Osteoblast (primary cell): ENCODE measurements at regions not wholly inside any gene's neighbourhood (a gene's known extent, or its start where the extent isn't known, plus 50 kb on each side); places are given as distances from the start of the nearest gene placed in this dataset.

ENCODE experiments used
- DNase-seq: peaks from one replicate; pipeline ENCODE4 v3.0.0; 2011; ENCODE audit warnings: low spot score, mixed read lengths; ENCODE audit not compliant: insufficient read length; ENCODE audit errors: missing footprints
- H2AFZ ChIP-seq: 2 replicates; pipeline ENCODE4 v1.6.0; 2011; ENCODE audit warnings: mild to moderate bottlenecking, low read length
- H3K27ac ChIP-seq: 2 replicates; pipeline ENCODE4 v1.5.1; 2011; ENCODE audit warnings: mild to moderate bottlenecking, low read depth, low read length, moderate library complexity
- H3K27me3 ChIP-seq: 2 replicates; pipeline ENCODE4 v1.6.0; 2012; ENCODE audit warnings: mild to moderate bottlenecking, control low read depth, inconsistent platforms, low read length, moderate library complexity; ENCODE audit not compliant: insufficient read depth
- H3K36me3 ChIP-seq: 2 replicates; pipeline ENCODE4 v1.5.1; 2011; ENCODE audit warnings: mild to moderate bottlenecking, low read length, control low read depth, moderate library complexity; ENCODE audit not compliant: insufficient read depth
- H3K4me1 ChIP-seq: 2 replicates; pipeline ENCODE4 v1.5.1; 2011; ENCODE audit warnings: mild to moderate bottlenecking, low read length, control low read depth, moderate library complexity; ENCODE audit not compliant: insufficient read depth
- H3K4me2 ChIP-seq: 2 replicates; pipeline ENCODE4 v1.6.0; 2011; ENCODE audit warnings: mild to moderate bottlenecking, low read length; ENCODE audit not compliant: insufficient read depth
- H3K4me3 ChIP-seq: fragments of 200-600 bp; sonication (generic); 3 replicates; pipeline ENCODE4 v1.5.1; 2012; ENCODE audit warnings: mild to moderate bottlenecking, low read length, inconsistent platforms; ENCODE audit not compliant: insufficient read depth
- H3K79me2 ChIP-seq: 2 replicates; pipeline ENCODE4 v1.6.0; 2012; ENCODE audit warnings: mild to moderate bottlenecking, low read length, control low read depth, inconsistent platforms; ENCODE audit not compliant: insufficient read depth
- H3K9me3 ChIP-seq: 2 replicates; pipeline ENCODE4 v1.5.1; 2011; ENCODE audit warnings: low read depth, low read length, control low read depth
- H4K20me1 ChIP-seq: 2 replicates; pipeline ENCODE4 v1.6.0; 2012; ENCODE audit warnings: mild to moderate bottlenecking, low read length, control low read depth; ENCODE audit not compliant: insufficient read depth
- TF ChIP-seq, protein P1 (sequence below): IDR thresholded peaks from 2 replicates; pipeline ENCODE4 v1.5.1; 2011; ENCODE audit warnings: mild to moderate bottlenecking, low read depth, low read length, moderate library complexity; ENCODE audit errors: extremely low read depth

DNA sequence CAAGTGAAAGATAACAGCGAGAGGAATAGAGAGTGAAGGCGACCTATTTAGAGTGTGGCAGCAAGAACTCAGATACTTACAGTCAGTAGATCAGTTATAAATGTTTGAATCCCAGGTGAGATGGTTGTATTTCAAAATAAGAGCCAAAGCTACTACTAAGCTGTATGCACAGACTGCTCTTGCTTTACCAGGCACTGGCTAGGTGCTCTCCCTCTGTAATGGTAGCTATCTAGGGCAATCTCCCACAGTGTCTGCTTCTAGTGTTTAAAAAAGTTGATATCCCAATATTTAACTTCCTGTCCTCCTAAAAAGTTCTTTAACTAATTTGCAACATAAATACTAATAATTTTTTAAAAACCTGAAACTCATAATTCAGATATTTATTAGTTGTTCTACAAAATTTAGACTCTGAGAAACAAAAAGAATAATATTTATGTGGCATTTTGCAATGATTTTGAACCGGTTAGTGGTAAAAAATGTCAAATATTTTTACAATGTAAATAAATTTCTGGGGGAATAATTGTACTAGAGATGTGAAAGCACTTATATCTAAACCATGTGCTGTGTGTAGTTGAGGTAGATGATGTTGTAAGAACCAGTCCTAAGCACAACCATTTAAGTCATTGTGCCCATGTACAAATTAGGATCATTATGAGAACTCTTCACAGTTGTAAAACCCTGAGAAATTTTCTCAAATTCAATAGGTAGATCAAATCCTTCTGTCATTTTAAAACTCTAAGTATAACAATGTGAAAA, 349.3 kb upstream of the SEMA3D start:
- Histone ChIP-seq H3K36me3 (no peaks in the 10 kb centered on the region), H3K27me3 (no peaks in the 10 kb centered on the region), H4K20me1 (no peaks in the 10 kb centered on the region), H3K79me2 (no peaks in the 10 kb centered on the region), H3K4me3 (no peak overlapping the region), H3K4me1 (no peaks in the 10 kb centered on the region), H3K27ac (no peak overlapping the region), H2AFZ (no peak overlapping the region), H3K9me3 (no peaks in the 10 kb centered on the region), H3K4me2 (no peak overlapping the region)
- TF ChIP-seq, protein P1, sequence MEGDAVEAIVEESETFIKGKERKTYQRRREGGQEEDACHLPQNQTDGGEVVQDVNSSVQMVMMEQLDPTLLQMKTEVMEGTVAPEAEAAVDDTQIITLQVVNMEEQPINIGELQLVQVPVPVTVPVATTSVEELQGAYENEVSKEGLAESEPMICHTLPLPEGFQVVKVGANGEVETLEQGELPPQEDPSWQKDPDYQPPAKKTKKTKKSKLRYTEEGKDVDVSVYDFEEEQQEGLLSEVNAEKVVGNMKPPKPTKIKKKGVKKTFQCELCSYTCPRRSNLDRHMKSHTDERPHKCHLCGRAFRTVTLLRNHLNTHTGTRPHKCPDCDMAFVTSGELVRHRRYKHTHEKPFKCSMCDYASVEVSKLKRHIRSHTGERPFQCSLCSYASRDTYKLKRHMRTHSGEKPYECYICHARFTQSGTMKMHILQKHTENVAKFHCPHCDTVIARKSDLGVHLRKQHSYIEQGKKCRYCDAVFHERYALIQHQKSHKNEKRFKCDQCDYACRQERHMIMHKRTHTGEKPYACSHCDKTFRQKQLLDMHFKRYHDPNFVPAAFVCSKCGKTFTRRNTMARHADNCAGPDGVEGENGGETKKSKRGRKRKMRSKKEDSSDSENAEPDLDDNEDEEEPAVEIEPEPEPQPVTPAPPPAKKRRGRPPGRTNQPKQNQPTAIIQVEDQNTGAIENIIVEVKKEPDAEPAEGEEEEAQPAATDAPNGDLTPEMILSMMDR = no peak
- no peak for DNase-seq

DNA sequence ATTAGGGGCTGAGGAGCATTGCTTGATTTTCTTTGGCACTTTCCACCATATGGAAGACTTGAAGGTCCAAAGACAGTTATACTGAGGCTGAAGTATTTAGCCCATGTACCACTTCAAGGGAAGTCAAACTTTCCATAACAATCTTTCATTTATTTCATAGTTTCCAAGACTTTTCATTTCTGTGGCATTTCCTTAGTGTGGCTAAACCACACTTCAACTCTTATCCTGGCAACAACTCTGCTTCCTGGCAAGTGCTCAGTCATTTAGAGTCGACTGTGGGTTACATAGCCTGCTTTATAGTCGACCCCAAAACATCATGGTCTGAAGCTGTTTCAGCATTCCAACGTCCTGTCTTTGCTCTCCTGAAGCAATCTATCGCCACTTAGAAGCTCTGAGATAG, 343.0 kb upstream of the SEMA3D start:
- Histone ChIP-seq H3K4me2 (no peak overlapping the region), H3K27me3 (no peaks in the 10 kb centered on the region)

DNA sequence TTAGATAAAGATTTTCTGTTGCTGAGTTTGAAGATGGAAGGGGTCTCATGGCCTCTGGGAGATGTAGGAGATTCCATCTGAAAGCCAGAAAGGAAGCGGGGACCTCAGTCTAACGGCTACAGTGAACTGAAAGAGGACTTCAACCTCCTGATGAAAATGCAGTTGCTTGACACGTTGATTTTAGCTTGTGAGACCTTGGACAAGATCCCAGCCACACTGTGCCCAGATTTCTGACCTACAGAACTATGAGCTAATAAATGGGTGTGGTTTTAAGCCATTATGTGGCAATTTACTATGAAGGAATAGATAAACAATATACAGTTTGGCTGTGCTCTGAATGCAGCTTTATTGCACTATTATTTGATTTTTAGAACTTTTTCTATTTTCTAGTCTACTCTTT, 342.3 kb upstream of the SEMA3D start:
- H3K27ac ChIP-seq = no peak overlapping the region
- TF ChIP-seq, protein P1 = no peak
- peaks cover 6% of the 10 kb centered on the region for H3K4me1 ChIP-seq
- no peaks in the 10 kb centered on the region for H3K79me2 ChIP-seq
- H3K9me3 ChIP-seq = no peaks in the 10 kb centered on the region
- no peak overlapping the region for H3K4me2 ChIP-seq
- H3K4me3 ChIP-seq = no peak overlapping the region
- H3K36me3 ChIP-seq = no peaks in the 10 kb centered on the region
- no peak overlapping the region for H2AFZ ChIP-seq
- no peaks in the 10 kb centered on the region for H4K20me1 ChIP-seq
- no peak for DNase-seq
- H3K27me3 ChIP-seq = no peaks in the 10 kb centered on the region

More for the DNA sequence above, 343.0 kb upstream of the SEMA3D start:
- H3K4me3 ChIP-seq = no peak overlapping the region
- no peak for DNase-seq
- no peak overlapping the region for H3K27ac ChIP-seq
- H4K20me1 ChIP-seq = no peaks in the 10 kb centered on the region
- peaks cover 6% of the 10 kb centered on the region for H3K4me1 ChIP-seq
- no peaks in the 10 kb centered on the region for H3K79me2 ChIP-seq
- no peaks in the 10 kb centered on the region for H3K36me3 ChIP-seq
- TF ChIP-seq, protein P1 = no peak
- H2AFZ ChIP-seq = no peak overlapping the region
- H3K9me3 ChIP-seq = no peaks in the 10 kb centered on the region

DNA sequence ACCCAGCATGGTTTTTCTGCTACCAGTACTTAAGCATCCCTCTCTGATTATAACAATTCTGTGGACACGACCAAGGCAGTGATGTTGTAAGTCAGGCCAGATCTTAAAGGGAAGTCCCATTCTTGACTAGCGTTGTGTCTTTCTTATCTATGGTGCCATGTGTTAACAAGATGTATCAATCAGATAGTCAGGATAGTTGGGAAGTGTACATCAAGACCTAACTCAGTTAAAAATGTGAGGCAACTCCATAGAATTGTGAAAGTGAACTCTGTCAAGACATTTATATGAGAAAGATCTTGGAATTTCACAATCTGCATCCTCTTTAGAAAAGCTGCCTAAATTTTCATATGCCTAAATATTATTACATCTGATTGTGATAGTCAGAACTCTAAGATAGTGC, 341.7 kb upstream of the SEMA3D start:
- Histone ChIP-seq H3K9me3 (no peaks in the 10 kb centered on the region), H3K4me2 (no peak overlapping the region), H3K27ac (no peak overlapping the region), H3K4me3 (no peak overlapping the region), H4K20me1 (no peaks in the 10 kb centered on the region), H3K27me3 (no peaks in the 10 kb centered on the region), H2AFZ (no peak overlapping the region), H3K4me1 (peaks cover 6% of the 10 kb centered on the region), H3K36me3 (no peaks in the 10 kb centered on the region), H3K79me2 (no peaks in the 10 kb centered on the region)
- TF ChIP-seq, protein P1 = no peak
- no peak for DNase-seq
